NCI-H2227 (cell line): ENCODE measurements at regions not wholly inside any gene's neighbourhood (a gene's known extent, or its start where the extent isn't known, plus 50 kb on each side); places are given as distances from the start of the nearest gene placed in this dataset.
"Not testable (repeated sequence)": the region's sequence is repeated elsewhere in the genome, so short reads cannot be mapped to it uniquely, and the experiment has no call there.

ENCODE experiments used
- DNase-seq: peaks from one replicate; lab custom pipeline; 2025; ENCODE audit not compliant: unreplicated experiment; lab: John Stamatoyannopoulos, UW

DNA sequence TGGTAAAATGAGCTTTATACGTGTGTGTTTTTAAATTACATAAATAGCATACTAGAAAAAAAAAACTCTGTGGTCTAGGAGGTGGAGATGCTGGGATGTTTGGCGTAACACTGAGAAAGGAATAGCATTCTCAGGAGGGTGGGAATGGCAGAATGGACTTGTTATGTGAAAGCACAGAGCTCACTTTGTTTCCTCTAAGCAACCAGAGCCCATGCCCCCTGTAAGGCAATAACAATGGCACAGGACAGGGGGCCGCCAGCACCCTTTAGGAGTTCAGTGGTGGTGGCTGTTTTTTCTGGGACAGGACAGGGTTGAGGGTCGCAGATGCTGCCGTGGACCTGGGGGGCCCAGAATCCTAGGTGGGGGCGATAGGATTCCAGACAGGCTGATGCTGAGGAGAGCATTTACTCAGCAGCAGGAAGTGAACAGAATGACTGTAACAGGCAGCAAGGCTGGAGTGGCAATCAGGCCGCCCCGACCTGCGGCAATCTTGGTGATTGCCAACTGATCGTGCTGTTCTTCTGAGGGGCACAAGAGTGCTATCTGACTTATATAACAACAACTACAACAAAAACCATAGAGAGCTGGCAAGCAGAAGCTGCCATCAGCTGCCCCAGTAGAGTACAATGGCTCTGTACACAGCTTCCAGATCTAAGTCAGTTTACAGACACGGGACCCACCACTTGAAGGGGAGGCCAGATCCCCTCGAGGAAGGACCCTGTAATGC is 160.4 kb downstream of the UACA start:
- no peak for DNase-seq

DNA sequence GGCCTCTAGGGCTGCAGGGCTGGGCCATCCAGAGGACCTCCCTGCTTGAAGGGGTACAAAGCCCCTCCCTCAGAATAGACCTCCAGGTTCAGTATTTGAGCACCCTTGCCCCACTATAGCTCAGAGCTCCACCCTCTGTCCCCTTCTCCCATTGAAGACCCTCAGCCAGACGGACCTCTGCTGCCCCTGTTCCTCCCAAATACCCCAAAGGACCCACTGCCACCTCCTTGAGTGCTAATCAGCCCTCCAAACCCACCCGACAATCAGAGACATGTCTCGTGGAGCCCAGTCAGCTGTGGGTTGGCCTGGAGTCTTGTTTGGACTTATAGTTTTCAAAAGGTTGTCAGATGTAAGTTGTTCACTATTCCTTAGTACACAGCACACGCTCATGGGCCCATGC is 161.1 kb downstream of the UACA start:
- DNase-seq = no peak

DNA sequence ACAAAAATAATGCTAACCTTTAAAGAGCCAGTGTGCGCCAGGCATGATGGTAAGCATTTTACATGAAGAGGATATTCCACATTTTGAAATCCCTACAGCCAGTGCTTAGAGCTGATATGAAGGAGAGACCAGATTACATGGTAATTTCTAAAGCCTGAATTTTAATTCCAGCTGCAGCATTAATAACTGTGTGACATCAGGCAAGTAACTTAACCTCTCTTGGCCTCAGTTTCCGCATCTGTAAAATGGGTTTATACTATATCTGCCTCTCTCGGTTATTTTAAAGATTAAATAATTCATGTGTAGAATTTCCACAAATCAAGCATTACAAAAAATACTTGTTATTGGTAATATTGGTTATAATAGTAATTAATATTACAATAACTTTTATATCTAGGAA is 165.4 kb downstream of the UACA start:
- no peak for DNase-seq

DNA sequence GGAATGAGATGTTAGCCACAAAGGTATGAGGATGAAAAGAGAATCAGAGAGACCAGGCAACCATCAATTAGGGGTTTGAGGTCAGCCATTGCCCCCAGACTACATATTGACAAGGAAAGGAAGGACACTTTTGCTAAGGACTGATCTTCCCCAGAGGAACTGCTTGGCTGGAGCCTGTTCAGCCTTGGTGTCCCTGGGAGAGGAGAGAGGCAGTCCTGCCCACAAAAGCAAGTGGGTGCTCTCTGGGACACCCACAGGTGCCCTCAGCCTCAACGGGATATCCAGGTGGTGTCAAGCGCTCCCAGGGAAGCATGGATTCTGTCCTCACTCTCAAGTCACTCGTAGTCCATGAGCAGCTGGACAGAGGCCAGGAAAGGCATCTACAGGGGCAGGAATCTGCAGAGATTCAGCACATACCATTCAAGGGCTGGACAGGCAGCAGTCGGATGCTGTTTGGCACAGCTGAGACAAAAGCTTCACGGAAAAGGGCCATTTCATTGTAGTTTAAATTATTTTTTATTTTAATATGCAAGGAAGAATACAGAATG is 166.2 kb downstream of the UACA start:
- DNase-seq = no peak

DNA sequence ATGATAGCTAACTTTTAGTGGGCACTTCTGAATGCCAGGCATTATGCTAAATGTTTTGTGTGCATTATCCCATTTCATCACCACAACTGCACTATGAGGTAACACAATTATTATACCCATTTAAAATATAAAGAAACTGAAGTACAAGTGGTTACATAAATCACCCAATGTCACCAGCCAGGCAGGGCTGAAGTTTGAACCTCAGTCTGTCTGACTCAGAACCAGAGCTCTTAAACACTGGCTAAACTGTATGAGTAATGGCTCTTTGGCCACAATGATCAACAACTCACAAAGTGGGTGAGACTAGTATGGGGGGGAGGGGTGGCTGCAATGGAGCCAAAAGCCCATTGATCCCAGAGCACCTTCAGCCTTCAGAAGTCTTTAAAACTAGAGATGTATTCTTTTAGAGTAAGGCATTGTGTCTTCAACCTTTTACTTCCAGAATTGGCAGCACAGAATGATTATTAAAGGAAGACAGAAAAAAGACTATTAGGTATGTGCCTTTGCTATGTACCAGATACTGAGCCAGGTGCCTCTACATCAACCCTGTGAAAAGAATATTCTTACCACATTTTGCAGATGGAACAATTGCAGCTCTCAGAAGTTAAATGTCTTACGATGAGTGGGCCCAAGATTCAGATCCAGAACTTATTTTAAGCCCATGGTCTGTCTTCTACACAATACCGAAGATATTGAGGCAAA is 166.9 kb downstream of the UACA start:
- DNase-seq = no peak

DNA sequence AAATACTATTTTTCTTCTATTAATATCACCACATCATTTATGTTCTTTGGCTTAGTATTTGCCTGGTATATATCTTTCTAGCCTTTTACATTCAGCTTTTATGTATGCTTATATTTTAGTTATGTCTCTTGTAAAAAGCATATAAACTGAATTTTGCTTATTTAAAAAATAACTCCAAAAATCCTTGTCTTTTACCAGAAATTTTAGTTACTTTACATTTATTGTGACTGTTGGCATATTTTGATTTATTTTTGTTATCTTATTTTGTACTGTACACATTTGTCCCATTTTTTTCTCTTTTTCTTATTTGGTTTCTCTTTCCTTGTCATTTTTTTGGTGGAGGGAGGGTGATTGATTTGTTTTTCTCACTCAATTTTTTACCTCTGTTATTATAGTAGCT is 169.6 kb downstream of the UACA start:
- no peak for DNase-seq

DNA sequence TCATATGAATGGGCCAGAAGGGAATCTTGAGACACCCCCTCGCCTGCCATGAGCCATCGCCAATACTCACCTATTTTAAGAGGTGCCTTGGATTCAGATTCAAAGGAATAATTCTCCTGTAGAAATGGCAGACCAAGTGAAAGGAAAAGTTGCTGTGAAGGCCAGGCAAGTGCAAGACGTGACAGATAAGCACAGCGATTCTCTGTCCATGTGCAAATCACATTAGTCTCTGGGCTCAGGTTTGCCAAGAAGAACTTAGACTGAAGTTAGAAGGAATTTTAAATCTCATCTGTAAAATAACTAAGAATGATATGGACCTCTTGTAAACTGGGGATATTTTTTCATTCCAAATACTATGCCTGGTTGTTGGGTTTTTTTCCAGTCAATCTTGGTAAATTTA is 173.6 kb downstream of the UACA start:
- DNase-seq = no peak

DNA sequence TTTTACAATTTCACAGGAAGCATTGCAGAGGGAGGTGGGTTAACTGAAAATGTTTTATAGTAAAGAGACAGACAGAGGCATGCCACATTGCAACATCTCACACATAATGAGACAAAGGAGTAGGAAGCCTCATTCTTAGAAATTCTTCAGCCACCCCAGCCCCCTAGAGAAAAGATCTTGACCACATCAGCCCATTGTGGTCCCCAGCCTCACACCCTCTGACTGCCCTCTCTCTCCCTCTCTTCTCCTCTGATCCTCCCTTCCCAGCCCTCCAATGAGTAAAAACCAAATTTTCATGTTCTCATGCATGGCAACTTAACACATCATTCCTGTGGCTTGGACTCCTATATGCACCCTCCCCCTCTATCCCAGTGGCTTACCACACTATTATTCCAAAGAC is 174.1 kb downstream of the UACA start:
- no peak for DNase-seq

DNA sequence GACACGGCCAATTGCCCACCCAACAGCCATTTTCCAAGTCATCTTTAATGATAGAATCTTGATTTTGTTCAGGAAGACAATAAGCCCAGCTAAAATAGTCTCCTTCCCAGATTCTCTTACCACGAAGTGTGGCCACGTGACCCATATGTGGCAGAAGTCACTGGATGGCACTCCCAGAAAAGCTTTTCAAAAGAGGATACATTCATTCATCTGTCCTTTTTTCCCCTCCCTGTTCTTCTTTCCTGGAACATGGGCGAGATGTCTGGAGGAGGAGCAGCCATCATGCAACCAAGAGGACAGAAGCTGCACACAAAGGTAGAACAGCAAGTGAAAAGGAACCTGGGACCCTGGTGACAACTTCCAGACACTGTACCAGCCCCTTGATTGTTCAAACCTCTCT is 174.7 kb downstream of the UACA start:
- no peak for DNase-seq

DNA sequence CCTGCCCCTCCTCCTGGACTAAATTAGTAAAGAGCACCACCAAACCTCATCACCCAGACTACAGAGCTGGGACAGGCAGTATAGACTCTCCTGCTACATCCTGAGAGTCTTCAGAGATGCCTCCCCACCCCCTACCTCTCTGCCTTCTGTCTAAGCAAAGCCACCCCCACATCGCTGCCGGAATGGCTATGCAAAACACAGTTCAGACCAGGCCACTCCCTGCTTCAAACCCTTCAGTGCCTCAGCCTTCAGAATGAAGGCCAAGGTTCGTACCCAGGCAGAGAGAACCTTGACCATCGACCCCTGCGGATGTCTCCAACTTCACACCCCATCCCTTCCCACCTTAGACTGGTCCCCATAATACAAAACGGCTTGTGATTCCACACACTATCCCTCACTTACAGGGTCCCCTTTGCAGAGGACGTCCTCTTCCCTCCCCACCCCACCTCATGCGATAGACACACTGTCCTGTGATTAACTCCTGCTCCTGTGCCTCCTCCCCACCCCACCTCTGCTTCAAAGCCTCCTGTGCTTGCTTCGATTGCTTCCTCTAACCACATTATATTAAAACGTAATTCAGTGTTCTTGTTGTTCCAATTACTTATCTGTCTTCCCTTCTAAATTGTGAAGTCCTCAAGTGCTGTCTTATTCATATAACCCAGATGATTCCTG is 175.3 kb downstream of the UACA start:
- no peak for DNase-seq

DNA sequence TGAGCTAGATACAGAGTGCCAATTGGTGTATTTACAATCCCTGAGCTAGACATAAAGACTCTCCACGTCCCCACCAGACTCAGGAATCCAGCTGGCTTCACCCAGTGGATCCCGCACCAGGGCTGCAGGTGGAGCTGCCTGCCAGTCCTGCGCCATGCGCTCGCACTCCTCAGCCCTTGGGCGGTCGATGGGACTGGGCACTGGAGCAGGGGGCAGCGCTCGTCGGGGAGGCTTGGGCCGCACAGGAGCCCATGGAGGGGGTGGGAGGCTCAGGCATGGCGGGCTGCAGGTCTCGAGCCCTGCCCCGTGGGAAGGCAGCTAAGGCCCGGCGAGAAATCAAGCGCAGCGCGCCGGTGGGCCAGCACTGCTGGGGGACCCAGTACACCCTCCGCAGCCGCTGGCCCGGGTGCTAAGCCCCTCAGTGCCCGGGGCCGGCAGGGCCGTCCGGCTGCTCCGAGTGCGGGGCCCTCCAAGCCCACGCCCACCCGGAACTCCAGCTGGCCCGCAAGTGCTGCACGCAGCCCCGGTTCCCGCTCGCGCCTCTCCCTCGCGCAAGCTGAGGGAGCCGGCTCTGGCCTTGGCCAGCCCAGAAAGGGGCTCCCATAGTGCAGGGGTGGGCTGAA is 176.2 kb downstream of the UACA start:
- DNase-seq = not testable (repeated sequence)

DNA sequence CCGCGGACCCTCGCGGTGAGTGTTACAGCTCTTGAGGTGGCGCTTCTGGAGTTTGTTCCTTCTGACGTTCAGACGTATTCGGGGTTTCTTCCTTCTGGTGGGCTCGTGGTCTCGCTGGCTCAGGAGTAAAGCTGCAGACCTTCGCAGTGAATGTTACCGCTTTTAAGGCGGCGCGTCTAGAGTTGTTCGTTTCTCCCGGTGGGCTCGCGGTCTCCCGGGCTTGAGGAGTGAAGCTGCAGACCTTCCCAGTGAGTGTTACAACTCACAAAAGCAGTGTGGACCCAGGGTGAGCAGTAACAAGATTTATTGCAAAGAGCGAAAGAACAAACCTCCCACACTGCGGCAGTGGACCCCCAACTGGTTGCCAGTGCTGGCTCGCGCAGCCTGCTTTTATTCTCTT is 177.1 kb downstream of the UACA start:
- no peak for DNase-seq

DNA sequence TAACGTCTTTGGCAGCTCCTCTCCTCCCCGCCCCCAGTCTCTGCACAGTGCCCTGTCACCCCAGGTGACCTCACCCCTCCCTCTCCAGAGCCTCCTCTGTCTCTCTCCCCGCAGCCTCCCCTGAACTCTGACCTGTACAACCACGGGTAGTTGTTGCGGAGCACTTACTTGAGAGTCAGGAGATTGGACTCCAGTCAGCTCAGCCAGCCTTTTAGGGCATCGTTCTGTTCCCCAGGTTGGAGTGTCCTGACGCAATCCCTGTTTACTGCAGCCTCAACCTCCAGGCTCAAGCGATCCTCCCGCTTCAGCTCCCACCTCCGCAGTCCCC is 177.7 kb downstream of the UACA start:
- no peak for DNase-seq

DNA sequence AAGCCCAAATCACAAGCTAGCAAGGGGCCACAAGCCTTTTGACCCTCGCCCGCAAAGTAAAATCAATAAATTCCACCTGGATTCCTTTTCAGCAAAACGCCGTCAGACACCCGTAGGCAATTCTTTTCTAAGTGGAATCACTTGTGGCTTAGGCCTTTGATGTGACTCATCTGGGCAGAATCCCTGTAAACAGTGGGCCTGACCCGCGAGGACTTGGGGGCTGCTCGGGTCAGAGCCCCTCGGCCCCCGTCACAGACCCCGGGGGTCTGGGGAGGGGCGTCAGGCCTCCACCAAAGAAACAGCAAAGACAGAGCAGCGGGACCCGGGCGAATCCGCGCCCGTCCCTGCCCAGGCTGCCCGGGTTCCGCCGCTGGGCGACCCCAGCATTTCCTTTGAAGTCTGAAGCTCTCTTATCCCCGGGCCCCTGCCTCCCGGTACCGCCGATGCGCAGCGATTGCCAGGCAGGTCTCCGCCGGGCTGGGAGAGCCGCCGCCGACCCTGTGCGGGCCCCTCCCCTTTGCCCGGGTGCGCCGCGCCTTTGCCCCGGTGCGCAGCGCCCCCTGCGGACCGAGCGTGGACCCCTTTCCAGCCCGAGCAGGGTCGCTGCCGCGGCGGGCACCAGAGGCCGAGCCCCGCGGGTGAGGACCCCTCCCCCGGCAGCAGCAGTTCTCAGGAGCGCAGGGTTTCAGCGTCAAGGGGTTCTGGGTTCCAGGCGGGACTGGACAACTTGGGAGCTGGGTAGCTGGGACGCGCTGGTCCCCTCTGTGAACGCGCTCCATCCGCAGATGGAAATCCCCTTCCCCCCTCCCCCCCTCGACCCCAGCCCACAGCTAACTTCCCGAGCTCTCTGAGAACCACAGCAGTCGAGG is 178.3 kb downstream of the UACA start:
- peak; percentile 68 for DNase-seq

DNA sequence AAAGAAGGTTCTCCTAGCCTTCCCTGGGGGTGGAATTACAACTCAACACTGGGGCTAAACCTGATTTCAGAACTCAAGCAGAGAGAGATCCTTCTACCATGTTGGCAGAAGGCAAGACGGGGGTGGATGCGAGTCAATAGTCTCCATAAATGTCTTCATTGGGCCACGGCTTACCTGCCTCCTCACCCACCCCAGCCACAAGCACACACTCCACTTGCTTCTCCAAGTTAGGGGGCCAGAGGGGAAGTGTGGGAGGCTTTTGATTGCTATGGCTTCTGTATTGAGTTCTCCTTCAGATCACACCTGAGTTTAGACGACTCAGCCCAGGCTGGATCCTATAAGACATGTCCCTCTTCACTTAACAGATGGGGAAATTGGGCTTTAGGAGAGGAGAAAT is 178.9 kb downstream of the UACA start:
- DNase-seq = no peak

DNA sequence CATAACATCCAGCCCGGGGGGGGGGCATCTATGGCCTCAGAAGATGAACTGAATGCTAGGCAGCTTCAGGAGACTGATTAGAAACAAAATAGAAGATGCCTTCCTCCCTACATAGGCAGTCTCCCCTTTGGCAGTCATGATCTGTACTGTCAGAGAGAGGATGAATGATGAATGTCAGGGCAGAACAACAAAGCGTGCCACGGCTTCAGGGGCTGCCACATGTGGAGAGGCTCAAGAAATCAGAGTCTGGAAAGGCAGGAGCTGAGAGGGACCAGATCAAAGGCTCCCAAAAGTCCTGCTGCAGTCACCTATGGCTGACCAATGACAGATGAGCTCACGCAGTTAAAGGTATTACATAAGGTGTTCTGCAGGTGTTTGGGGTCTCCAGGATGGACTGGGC is 180.4 kb downstream of the UACA start:
- DNase-seq = no peak

DNA sequence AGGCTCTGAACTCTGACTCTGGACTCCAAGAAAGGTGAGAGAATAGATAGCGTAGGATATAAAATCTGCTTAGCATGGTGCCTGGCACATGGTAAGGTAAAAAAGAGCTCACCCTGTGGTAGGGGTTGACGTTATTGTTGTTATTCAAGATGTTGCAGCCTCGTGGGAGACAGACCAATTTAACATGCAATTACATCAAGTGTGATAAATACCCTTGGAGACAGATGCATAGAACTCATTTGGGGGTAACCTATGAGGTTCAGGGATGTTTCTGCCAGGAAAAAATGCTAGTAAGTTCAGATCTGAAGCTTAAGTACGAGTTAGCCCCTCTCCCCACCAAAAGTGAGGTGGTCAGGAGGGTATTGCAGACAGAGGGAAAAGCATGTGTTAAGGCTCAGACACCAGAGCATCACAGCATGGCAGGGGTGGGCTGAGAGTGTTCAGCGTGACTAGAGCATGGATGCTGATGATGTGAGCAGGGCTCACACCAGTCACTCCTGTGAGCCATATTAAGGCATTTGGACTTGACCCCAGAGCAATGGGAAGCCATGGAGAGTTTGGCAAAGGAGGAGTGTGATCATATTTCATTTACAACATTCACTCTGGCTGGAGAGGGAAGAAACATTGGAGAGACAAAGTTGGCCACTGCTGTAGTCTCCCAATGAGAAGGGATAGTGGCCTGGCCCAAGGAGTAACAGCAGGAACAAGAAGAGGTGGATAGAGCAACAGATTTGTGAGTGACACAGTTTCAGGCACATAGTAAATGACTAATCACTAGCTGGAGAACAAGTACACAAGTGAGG is 181.0 kb downstream of the UACA start:
- no peak for DNase-seq

DNA sequence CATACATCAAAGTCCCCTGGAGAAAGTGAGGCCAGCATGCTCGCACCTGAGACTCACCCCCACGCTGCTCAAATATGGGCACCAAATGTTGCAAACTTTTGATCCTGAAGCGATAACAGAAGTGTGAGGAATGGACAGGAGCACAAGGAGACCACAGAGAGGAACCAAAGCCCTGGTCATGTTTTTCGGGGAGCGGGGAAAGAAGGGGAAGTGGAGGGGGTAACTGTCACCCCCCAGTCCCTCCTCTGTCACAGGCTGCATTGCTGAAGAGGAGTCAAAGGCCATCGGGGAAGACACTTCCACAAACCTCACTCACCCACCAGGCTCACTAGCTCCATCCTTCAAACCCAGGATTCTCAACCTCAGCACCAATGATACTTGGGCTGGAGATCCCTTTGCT is 182.4 kb downstream of the UACA start:
- DNase-seq = no peak

DNA sequence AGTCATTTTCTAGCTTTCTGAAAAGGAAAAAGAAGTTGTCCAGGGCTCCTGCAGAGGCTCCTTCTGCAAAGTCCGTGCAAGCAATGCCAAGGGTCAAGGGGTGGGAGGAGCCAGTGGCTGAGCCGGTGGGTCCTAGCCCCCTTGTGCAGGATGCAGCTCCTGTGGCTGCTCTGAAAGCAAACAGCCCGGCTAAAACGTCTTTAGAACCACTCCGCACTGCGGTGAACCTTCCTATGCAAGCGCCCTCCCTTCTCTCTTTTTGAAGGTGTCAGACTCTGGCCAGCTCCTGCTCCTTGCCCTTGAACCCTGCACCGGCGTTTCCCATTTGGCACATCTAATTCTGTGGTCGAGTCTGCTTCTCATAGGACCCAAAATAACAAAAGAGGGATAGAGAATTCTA is 183.1 kb downstream of the UACA start:
- no peak for DNase-seq

DNA sequence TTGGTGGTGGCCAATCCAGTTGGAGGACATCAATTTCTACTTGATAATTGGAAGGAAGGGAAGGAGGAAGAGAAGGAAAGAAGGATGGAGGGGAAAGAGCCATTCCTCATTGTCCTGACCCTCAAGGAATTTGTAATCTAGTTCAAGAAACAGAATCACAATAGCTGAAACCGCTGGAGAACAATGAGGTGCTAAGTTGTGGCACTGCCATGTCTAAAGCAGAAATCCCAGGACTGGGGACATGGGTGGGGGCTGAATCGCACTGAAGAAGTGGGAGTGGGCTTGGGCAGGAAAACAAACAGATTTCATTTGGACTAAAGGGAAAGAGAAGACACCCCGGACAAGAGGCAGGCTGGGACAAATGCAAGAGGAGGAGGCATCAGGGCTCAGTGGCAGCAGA is 183.6 kb downstream of the UACA start:
- DNase-seq = no peak
